ENCODE measurements at regions not wholly inside any gene's neighbourhood (a gene's known extent, or its start where the extent isn't known, plus 50 kb on each side); places are given as distances from the start of the nearest gene placed in this dataset.

DNA sequence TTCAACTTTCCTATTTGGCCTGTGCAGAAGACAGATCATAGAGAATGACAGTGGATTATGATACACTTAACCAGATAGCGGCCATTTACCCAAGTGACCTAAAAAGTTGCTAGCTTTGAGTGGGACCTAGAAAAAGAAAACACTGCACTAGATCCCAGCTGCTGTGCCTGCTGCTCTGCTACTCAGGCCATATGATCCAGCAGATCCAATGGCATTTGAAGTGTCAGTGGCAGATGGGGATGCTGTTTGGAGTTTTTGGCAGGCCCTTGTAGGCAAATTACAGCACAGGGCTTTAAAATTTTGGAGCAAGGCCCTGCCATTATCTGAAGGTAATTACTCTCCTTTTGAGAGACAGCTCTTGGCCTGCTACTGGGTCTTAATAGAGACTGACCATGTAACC lies 74.0 kb upstream of the KCNE2 start:
- CTCF ChIA-PET: interaction anchor here (0.9 to 1.6 kb wide), 2 partner anchors 58 to 366 kb away, joined by 5 to 6 read pairs; no protein-coding TSS in a partner anchor
- Histone ChIP-seq H3K27me3 (replicated peaks in 1 of 4; ENCODE audit: control extremely low read depth in 1 of 4, control insufficient read depth in 3 of 4, insufficient read depth in 4 of 4, low read length in 3 of 4) (no peaks in the 10 kb centered on the region), H3K27ac (ENCODE audit: low read length in 2 of 2) (no peak overlapping the region), H3K4me3 (ENCODE audit: control extremely low read depth in 1 of 5, extremely low read depth in 1 of 5, insufficient read depth in 1 of 5, low read depth in 2 of 5, low read length in 4 of 5) (no peak overlapping the region), H3K9ac (ENCODE audit: low read length) (no peak overlapping the region), H3K9me3 (ENCODE audit: control extremely low read depth in 1 of 3, control insufficient read depth in 2 of 3, insufficient read depth in 1 of 3, low read length in 2 of 3) (peaks cover 6 to 16% (median 11%) of the 10 kb centered on the region in 3 donors), H2AFZ (ENCODE audit: insufficient read depth, low read depth, low read length, poor library complexity, severe bottlenecking) (no peak overlapping the region), H4K20me1 (ENCODE audit: control insufficient read depth, insufficient read depth, low read length, poor library complexity, severe bottlenecking) (no peaks in the 10 kb centered on the region), H3K79me2 (ENCODE audit: control insufficient read depth, insufficient read depth, low read length) (no peaks in the 10 kb centered on the region), H3K36me3 (replicated peaks in 1 of 2; ENCODE audit: control extremely low read depth in 1 of 2, control insufficient read depth in 1 of 2, extremely low read depth in 1 of 2, insufficient read depth in 2 of 2, low read length in 1 of 2) (no peaks in the 10 kb centered on the region), H3K4me2 (replicated peaks; ENCODE audit: low read depth, low read length, poor library complexity, severe bottlenecking) (no peak overlapping the region), H3K4me1 (ENCODE audit: control insufficient read depth in 2 of 2, insufficient read depth in 2 of 2, low read length in 2 of 2) (no peaks in the 10 kb centered on the region)
- no peak overlapping the region for H3K27ac Mint-ChIP-seq
- TF ChIP-seq EZH2 (IDR thresholded peaks at IDR 0.05; ENCODE audit: borderline replicate concordance, insufficient read depth, low read depth, low read length, poor library complexity, severe bottlenecking): no peak
- TF ChIP-seq CTCF (IDR thresholded peaks at IDR 0.05): no peak
- H3K4me3 Mint-ChIP-seq: no peak overlapping the region
- no peak for DNase-seq
- peaks cover 20% of the 10 kb centered on the region for H3K9me3 Mint-ChIP-seq (ENCODE audit: insufficient read depth)
- WGBS (ENCODE audit: insufficient coverage): 89% methylated on average over 1 of the region's 1 CpG
- ATAC-seq (ENCODE audit: low read depth): no peak
- H3K4me1 Mint-ChIP-seq: no peaks in the 10 kb centered on the region
- POLR2A ChIA-PET: no interaction called here
- H3K27me3 Mint-ChIP-seq: peaks cover 5% of the 10 kb centered on the region
- intact Hi-C loops (cut with micrococcal nuclease): no loop called here

DNA sequence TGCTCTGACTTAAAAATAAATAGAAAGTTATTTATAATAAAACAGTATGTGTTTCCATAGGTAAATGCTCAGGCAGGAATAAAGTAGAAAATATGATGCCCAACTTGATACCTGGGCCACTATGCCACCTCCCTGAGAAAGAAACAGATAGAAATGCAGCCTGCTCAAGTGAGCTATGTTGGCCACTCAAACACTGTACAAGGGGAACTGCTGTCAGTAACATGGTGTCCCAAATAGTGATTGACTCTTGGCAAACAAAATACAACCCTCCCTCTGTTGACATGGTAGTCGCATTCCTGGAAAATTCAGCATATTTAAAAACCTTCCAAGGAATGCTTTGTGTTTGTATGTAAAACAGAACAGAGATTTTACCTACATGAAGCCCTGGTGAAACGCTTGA lies 66.9 kb upstream of the KCNE2 start:
- ATAC-seq (ENCODE audit: low read depth) (no peak), DNase-seq (no peak)
- H2AFZ ChIP-seq (ENCODE audit: insufficient read depth, low read depth, low read length, poor library complexity, severe bottlenecking): no peak overlapping the region
- intact Hi-C loops (cut with micrococcal nuclease): no loop called here
- H3K4me3 ChIP-seq (ENCODE audit: control extremely low read depth in 1 of 5, extremely low read depth in 1 of 5, insufficient read depth in 1 of 5, low read depth in 2 of 5, low read length in 4 of 5): no peak overlapping the region
- Mint-ChIP-seq H3K27ac (no peak overlapping the region), H3K27me3 (peaks cover 12% of the 10 kb centered on the region), H3K9me3 (ENCODE audit: insufficient read depth) (peaks cover 3% of the 10 kb centered on the region), H3K4me3 (no peak overlapping the region), H3K4me1 (no peaks in the 10 kb centered on the region)
- 100% methylated on average over 1 of the region's 2 CpGs for WGBS (ENCODE audit: insufficient coverage)
- POLR2A ChIA-PET: no interaction called here
- no peak overlapping the region for H3K9ac ChIP-seq (ENCODE audit: low read length)
- no peaks in the 10 kb centered on the region for H3K27me3 ChIP-seq (replicated peaks in 1 of 4; ENCODE audit: control extremely low read depth in 1 of 4, control insufficient read depth in 3 of 4, insufficient read depth in 4 of 4, low read length in 3 of 4)
- H3K4me2 ChIP-seq (replicated peaks; ENCODE audit: low read depth, low read length, poor library complexity, severe bottlenecking): no peak overlapping the region
- no peaks in the 10 kb centered on the region for H3K9me3 ChIP-seq (ENCODE audit: control extremely low read depth in 1 of 3, control insufficient read depth in 2 of 3, insufficient read depth in 1 of 3, low read length in 2 of 3)
- H3K79me2 ChIP-seq (ENCODE audit: control insufficient read depth, insufficient read depth, low read length): no peaks in the 10 kb centered on the region
- H3K27ac ChIP-seq (ENCODE audit: low read length in 2 of 2): no peak overlapping the region
- no peaks in the 10 kb centered on the region for H3K36me3 ChIP-seq (replicated peaks in 1 of 2; ENCODE audit: control extremely low read depth in 1 of 2, control insufficient read depth in 1 of 2, extremely low read depth in 1 of 2, insufficient read depth in 2 of 2, low read length in 1 of 2)
- no peak for TF ChIP-seq EZH2 (IDR thresholded peaks at IDR 0.05; ENCODE audit: borderline replicate concordance, insufficient read depth, low read depth, low read length, poor library complexity, severe bottlenecking)
- TF ChIP-seq CTCF (IDR thresholded peaks at IDR 0.05): no peak
- H3K4me1 ChIP-seq (ENCODE audit: control insufficient read depth in 2 of 2, insufficient read depth in 2 of 2, low read length in 2 of 2): no peaks in the 10 kb centered on the region
- CTCF ChIA-PET: no interaction called here
- H4K20me1 ChIP-seq (ENCODE audit: control insufficient read depth, insufficient read depth, low read length, poor library complexity, severe bottlenecking): no peaks in the 10 kb centered on the region

Data from B cell (primary cell).